ENCODE measurements at regions not wholly inside any gene's neighbourhood (a gene's known extent, or its start where the extent isn't known, plus 50 kb on each side); places are given as distances from the start of the nearest gene placed in this dataset.

- no peak for DNase-seq
These were observed 1015.5 kb upstream of the LRRN3 start for GRCh38 chr7:110075450-110075849.

GRCh38 chr7:110076194-110076593, 1014.7 kb upstream of the LRRN3 start:
- DNase-seq = no peak

- DNase-seq = no peak
These were observed 1006.6 kb upstream of the LRRN3 start for GRCh38 chr7:110084181-110084807.

GRCh38 chr7:110090110-110090820, 1000.7 kb upstream of the LRRN3 start:
- peak; percentile 71 for DNase-seq

- DNase-seq = no peak
These were observed 995.4 kb upstream of the LRRN3 start for GRCh38 chr7:110095372-110096052.

- DNase-seq = peak; percentile 36
These were observed 986.7 kb upstream of the LRRN3 start for GRCh38 chr7:110104243-110104642.

GRCh38 chr7:110105307-110105706, 985.6 kb upstream of the LRRN3 start:
- peak; percentile 97 for DNase-seq

GRCh38 chr7:110105840-110106239, 985.1 kb upstream of the LRRN3 start:
- DNase-seq = peak; percentile 40

- peak; percentile 74 for DNase-seq
These were observed 970.9 kb upstream of the LRRN3 start for GRCh38 chr7:110119883-110120581.

GRCh38 chr7:110129159-110129558, 961.8 kb upstream of the LRRN3 start:
- DNase-seq = no peak

GRCh38 chr7:110130669-110131068, 960.3 kb upstream of the LRRN3 start:
- DNase-seq = peak; percentile 49

- no peak for DNase-seq
These were observed 959.6 kb upstream of the LRRN3 start for GRCh38 chr7:110131344-110131743.

- no peak for DNase-seq
These were observed 951.9 kb upstream of the LRRN3 start for GRCh38 chr7:110139056-110139455.

- DNase-seq = no peak
These were observed 947.9 kb upstream of the LRRN3 start for GRCh38 chr7:110142939-110143526.

- no peak for DNase-seq
These were observed 946.3 kb upstream of the LRRN3 start for GRCh38 chr7:110144599-110144998.

- no peak for DNase-seq
These were observed 942.9 kb upstream of the LRRN3 start for GRCh38 chr7:110148054-110148453.

- DNase-seq = peak; percentile 47
These were observed 937.7 kb upstream of the LRRN3 start for GRCh38 chr7:110153222-110153621.

- DNase-seq = no peak
These were observed 934.4 kb upstream of the LRRN3 start for GRCh38 chr7:110156511-110156910.

GRCh38 chr7:110157631-110158362, 933.1 kb upstream of the LRRN3 start:
- DNase-seq = no peak

- DNase-seq = no peak
These were observed 922.9 kb upstream of the LRRN3 start for GRCh38 chr7:110168010-110168409.

- DNase-seq = no peak
These were observed 920.1 kb upstream of the LRRN3 start for GRCh38 chr7:110170841-110171240.

- no peak for DNase-seq
These were observed 913.5 kb upstream of the LRRN3 start for GRCh38 chr7:110177463-110177862.
